Chondrocyte (in vitro differentiated cells): ENCODE measurements at regions not wholly inside any gene's neighbourhood (a gene's known extent, or its start where the extent isn't known, plus 50 kb on each side); places are given as distances from the start of the nearest gene placed in this dataset.

Source experiments
- DNase-seq: peaks from one replicate; pipeline ENCODE4 v3.0.0; 2021; ENCODE audit warnings: mixed read lengths, low spot score
- H3K27ac Mint-ChIP-seq: one replicate; pipeline ENCODE4 v1.8.0; 2021; ENCODE audit warnings: mild to moderate bottlenecking, moderate library complexity, mixed read lengths; ENCODE audit not compliant: unreplicated experiment
- H3K27me3 Mint-ChIP-seq: 2 replicates; pipeline ENCODE4 v1.8.0; 2021; ENCODE audit warnings: low read depth, mixed read lengths
- H3K36me3 Mint-ChIP-seq: 2 replicates; pipeline ENCODE4 v1.8.0; 2021; ENCODE audit warnings: low read depth, mixed read lengths
- H3K4me1 Mint-ChIP-seq: 2 replicates; pipeline ENCODE4 v1.8.0; 2021; ENCODE audit warnings: low read depth, mild to moderate bottlenecking, mixed read lengths
- H3K4me3 Mint-ChIP-seq: one replicate; pipeline ENCODE4 v1.8.0; 2021; ENCODE audit warnings: mild to moderate bottlenecking, moderate library complexity, mixed read lengths; ENCODE audit not compliant: unreplicated experiment
- H3K9me3 Mint-ChIP-seq: 2 replicates; pipeline ENCODE4 v1.8.0; 2021; ENCODE audit warnings: low read depth, mixed read lengths
- TF ChIP-seq, protein P1 (sequence below): fragments of 200-600 bp; sonication (generic); IDR thresholded peaks from 2 replicates; pipeline ENCODE4 v1.5.0; 2021; ENCODE audit warnings: antibody characterized with exemption, mild to moderate bottlenecking, moderate library complexity

DNA sequence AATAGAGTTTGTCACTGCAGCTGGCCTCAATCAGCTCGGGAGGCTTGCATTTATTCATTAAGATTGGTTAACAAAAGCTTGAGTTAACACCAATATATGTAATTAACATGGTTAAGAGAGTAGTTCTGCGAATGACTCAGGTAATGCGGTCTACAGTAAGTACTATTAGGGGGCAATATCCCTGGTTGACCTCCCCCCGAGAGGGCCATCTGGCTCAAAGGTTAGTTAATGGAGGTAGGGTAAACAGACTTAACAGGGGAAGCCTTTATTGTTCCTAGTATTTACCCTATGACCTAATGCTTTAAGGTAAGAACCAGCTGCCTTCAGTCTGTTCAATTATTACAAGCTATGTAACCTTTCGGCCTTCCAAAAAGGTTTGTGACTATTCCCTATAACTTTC lies 403.3 kb upstream of the SGO1 start:
- H3K36me3 Mint-ChIP-seq = no peaks in the 10 kb centered on the region
- peaks cover 5% of the 10 kb centered on the region for H3K4me1 Mint-ChIP-seq
- TF ChIP-seq, protein P1, sequence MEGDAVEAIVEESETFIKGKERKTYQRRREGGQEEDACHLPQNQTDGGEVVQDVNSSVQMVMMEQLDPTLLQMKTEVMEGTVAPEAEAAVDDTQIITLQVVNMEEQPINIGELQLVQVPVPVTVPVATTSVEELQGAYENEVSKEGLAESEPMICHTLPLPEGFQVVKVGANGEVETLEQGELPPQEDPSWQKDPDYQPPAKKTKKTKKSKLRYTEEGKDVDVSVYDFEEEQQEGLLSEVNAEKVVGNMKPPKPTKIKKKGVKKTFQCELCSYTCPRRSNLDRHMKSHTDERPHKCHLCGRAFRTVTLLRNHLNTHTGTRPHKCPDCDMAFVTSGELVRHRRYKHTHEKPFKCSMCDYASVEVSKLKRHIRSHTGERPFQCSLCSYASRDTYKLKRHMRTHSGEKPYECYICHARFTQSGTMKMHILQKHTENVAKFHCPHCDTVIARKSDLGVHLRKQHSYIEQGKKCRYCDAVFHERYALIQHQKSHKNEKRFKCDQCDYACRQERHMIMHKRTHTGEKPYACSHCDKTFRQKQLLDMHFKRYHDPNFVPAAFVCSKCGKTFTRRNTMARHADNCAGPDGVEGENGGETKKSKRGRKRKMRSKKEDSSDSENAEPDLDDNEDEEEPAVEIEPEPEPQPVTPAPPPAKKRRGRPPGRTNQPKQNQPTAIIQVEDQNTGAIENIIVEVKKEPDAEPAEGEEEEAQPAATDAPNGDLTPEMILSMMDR = no peak
- no peak for DNase-seq
- no peak overlapping the region for H3K27ac Mint-ChIP-seq
- peaks cover 10% of the 10 kb centered on the region for H3K9me3 Mint-ChIP-seq
- no peaks in the 10 kb centered on the region for H3K27me3 Mint-ChIP-seq
- H3K4me3 Mint-ChIP-seq = no peak overlapping the region

DNA sequence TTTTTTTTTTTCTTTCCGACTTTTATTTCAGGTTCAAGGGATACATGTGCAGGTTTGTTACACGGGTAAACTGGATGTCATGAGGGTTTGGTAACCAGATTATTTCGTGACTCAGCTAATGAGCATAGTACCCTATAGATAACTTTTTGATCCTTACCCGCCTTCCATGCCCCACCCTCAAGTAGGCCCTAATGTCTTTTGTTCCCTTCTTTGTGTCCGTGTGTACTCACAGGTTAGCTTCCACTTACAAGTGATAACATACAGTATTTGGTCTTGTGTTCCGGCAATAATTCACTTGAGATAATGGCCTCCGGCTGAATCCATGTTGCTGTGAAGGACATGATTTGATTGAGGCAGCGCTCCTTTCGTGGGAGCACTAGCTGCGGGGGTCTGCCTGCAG lies 402.8 kb upstream of the SGO1 start:
- no peak overlapping the region for H3K4me3 Mint-ChIP-seq
- peaks cover 4% of the 10 kb centered on the region for H3K4me1 Mint-ChIP-seq
- H3K27me3 Mint-ChIP-seq = no peaks in the 10 kb centered on the region
- peaks cover 10% of the 10 kb centered on the region for H3K9me3 Mint-ChIP-seq
- no peak overlapping the region for H3K27ac Mint-ChIP-seq
- TF ChIP-seq, protein P1 = no peak
- DNase-seq = no peak
- H3K36me3 Mint-ChIP-seq = no peaks in the 10 kb centered on the region

DNA sequence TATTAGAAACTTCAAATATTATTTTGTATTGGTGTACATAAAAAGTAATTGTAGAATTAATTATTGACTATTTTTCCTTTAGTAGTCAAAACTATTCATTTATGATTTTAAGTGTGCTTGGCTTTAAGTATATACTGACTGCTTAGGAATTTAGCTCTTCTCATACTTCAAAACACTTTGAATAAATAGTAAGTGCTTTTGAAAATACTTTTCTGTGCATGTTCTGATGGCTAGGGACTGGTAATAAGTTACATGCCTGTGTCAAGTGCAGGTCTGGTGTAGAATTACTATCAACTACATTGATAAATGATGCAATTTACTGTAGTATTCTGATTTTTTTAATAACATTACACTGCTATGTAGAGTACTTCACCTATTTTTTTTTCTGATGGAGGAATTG lies 397.6 kb upstream of the SGO1 start:
- no peaks in the 10 kb centered on the region for H3K4me1 Mint-ChIP-seq
- H3K36me3 Mint-ChIP-seq = no peaks in the 10 kb centered on the region
- no peak for DNase-seq
- TF ChIP-seq, protein P1 = no peak
- no peaks in the 10 kb centered on the region for H3K27me3 Mint-ChIP-seq
- no peak overlapping the region for H3K4me3 Mint-ChIP-seq
- H3K9me3 Mint-ChIP-seq = peaks cover 3% of the 10 kb centered on the region
- H3K27ac Mint-ChIP-seq = no peak overlapping the region

DNA sequence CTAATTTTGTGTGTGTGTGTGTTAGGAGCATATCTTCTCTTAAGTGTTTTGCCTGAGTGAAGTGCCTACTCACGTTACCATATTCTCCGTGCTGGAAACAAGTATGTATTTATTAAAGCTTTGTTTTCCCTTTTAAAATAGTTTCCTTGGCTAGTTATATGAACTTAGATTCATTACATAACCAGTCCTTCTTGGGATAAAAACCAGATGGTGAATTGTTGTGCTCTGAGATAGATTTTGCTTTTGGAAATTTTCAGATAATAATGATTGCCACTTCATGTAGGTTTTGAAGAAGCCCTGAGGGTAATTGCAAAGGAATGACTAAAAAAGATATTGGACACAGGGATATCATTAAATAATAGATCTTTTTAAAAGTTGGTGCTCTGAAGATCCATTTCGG lies 390.2 kb upstream of the SGO1 start:
- Mint-ChIP-seq H3K9me3 (peaks cover 3% of the 10 kb centered on the region), H3K4me3 (no peak overlapping the region), H3K27ac (no peak overlapping the region), H3K4me1 (peaks cover 25% of the 10 kb centered on the region), H3K36me3 (no peaks in the 10 kb centered on the region), H3K27me3 (no peaks in the 10 kb centered on the region)
- TF ChIP-seq, protein P1 = no peak
- DNase-seq = no peak

DNA sequence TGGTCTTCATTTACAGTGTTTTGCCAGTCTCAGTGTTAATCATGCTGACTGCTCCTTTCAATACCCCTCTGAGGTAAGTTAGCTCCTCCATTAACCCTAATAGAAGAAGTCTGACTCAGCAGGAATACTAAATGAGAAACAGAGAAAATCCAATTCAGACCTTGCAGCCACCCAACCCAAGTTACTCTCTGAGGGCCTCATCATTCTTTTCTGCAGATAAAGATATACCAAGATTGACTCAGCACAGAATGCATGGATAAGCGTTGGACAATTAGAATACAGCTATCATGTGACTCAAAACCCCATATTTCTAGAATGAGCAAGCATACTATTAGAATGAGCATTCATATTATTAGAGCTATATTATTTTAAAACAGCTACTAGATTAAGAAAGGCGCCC lies 389.1 kb upstream of the SGO1 start:
- H3K27ac Mint-ChIP-seq = no peak overlapping the region
- DNase-seq = no peak
- no peak overlapping the region for H3K4me3 Mint-ChIP-seq

More for the DNA sequence above, 389.1 kb upstream of the SGO1 start:
- no peaks in the 10 kb centered on the region for H3K9me3 Mint-ChIP-seq
- TF ChIP-seq, protein P1 = no peak
- H3K27me3 Mint-ChIP-seq = no peaks in the 10 kb centered on the region
- no peaks in the 10 kb centered on the region for H3K36me3 Mint-ChIP-seq
- peaks cover 25% of the 10 kb centered on the region for H3K4me1 Mint-ChIP-seq
